HG03025 (cell line): ENCODE measurements at regions not wholly inside any gene's neighbourhood (a gene's known extent, or its start where the extent isn't known, plus 50 kb on each side); places are given as distances from the start of the nearest gene placed in this dataset.

Experiments
- ATAC-seq: cut with Tn5 transposase; IDR thresholded peaks from one replicate; pipeline ENCODE4 v1.9.1; 2021; ENCODE audit warnings: mild to moderate bottlenecking, moderate library complexity; ENCODE audit not compliant: unreplicated experiment, low FRiP score

DNA sequence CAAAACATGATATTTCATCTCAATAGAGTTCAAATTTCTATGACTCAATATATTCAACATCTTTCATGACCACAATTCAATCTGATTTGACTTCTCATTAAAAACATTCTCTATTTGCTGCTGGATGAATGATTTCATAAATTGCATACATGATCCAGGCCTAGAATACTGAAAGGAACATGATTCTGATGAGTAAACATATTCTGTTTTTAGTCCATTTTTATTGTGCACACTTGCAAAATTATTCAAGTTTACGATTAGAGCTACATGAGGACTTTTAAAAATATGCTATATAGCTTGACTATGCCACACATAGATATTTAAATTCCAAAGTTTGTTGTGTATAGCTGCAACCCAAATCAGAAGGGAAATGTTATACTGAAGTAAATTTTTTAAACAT, 273.8 kb upstream of the GRIP1 start:
- ATAC-seq, result no peak

DNA sequence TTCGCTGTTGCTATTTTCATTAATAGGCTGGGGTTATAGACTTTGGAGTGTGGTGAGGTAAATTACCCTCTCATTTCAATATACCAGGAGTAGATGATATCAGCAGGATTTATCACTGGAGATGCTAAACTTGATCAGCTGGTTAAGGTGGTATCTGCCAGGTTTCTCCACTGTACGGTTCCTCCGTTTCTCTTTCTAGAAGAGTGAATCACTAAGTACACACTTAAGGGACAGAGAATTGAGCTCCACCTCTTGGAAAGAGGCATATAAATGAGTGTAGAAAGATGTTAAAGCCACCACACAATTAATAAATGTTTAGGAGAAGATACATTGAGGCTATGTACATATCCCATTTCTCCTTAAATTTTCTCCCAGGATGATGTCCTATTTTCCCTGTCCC, 277.4 kb upstream of the GRIP1 start:
- no peak for ATAC-seq

DNA sequence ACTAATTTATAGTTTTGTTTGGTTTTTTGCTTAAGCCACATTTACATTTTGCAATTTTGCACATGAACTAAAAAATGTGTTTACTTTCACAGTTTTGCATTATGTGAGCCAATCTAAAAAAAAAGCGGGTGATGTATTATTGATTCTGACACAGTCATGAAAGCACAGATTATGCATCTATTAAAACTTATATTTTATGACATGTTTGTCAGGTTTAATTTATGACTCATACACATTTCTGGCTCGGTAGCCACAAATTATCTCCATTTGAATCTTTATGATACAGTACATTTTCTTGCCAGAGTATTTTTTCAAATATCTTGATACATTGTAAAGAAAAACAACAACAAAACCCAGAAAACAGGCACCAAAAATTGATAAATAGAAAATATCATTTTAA, 280.4 kb upstream of the GRIP1 start:
- ATAC-seq, result no peak

DNA sequence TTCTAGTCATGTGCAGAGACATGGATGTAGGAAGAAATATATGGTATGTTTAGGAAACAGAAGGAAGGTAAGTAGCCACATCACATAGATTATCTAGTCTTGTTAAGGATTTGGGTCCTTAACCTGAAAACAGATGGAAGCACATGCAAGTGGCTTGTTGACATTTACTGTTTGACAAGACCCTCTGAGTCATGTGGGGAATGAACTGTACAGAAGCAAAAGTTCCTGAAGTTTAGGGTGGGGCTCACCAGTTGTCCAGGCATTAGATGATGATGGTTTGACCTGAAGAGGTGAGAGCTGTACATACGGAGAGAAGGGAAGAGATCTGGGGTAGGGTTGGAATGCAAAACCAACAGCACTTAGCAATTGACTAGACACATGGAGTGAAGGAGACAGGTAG, 281.1 kb upstream of the GRIP1 start:
- no peak for ATAC-seq

DNA sequence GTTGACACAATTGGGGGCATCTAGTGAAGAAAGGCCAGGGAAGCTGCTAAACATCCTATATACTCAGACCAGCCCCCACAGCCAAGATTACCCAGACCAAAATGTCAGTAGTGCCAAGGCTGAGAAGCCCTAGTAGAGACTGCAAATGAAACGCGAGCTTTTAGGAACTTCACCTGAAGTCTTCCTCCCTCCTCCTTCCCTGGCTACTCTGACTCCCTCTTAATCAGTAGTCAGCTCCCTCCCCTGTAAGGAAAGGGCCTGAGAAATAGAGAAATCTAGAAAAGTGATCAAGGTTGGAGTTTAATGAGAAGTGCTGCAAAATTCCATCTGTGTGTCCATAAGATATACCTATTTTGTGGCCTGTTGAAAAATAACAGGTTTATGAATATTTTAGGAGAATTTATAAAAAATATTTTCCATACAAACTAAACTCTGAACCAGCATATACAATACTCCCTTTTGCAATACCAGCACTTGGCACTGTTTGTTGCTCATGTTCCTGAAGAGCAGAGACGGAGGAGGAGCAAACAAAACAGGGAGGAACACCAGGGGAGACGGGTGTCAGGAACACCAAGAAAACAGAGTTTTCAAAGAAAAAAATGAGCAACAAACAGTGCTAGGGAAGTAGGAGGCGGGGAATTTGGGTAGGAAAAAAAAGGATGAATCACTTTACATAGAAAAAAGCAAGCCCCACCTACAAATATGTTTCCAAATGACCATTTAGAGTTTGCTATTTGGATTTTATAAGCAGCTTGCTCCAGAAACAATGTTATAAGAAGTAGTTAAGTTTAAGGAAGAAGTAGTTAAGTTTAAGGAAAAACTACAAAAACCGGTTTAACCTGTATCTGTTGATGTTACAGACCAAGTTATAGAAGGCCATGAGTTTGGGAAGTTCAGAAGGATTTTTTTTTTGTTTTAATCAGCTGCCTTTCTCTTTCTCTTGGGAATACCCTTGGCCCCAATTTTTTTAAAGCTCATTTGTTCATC, 282.1 kb upstream of the GRIP1 start:
- no peak for ATAC-seq

DNA sequence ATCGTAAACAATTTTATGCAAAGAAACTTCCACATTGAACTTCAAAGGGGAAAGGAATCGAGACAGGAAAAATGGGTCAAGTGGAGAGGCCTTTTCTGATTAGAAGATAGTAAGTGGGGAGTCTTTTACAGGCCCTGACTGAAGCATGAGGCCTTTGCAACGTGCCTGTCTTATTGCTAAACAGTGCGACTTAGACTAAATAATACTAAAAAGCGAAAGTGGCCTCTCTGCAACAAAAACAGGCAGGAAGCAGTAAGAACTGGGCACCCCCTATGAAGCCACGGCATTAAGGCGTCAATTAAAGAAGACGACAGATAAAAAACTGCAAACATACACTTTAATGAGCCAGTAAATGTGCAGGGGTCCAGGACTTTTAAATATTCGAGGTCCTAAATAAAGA, 283.4 kb upstream of the GRIP1 start:
- ATAC-seq, result no peak

DNA sequence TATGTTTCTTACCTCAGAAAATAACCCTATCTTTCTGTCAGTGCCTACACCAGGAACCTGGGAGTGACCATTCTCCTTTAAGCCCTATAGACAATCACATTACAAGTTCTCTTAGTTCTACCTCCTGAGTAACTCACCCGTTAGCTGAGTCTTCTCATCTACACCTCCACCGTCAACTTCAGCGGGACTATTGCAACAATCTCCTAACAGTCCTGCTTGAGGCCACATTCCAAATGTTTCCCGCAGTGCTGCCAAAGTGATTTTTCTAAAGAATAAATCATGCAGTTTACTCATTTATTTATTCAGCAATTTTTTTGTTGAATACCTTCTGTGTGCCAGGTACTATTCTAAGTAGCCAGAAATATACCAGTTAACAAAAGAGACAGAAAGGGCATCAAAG, 285.0 kb upstream of the GRIP1 start:
- no peak for ATAC-seq

DNA sequence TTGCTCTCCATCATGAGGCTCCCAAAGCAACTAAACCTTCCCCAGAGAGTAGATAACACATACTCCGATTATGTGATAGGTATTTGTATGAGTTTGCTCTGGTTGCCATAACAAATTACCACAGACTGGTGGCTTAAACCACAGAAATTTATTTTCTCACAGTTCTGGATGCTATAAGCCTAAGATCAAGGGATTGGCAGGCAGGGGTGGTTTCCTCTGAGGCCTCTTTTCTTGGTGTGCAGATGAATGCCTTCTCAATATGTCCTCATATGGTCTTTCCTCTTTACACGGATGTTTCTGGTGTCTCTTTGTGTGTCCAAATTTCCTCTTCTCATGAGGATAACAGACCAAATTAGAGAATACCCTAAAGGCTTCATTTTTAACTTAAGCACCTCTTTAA, 285.8 kb upstream of the GRIP1 start:
- no peak for ATAC-seq

DNA sequence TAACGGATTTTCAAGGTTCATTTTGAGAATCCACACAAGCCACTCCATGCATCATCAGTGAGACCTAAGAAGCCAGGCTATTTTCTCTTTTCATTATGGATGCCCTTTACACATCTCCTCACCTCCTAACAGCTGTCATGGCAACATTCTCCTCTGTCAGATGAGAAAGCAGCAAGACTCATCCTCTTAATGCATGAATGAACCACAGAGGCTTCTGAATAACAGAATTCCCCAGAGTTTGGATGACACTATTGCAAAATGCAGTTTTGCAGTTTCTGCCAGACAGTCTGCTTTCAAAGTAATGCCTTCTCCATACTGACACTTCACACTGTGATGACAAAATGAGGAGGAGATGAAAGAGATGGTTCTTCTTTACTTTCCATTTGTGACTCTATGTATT, 286.7 kb upstream of the GRIP1 start:
- no peak for ATAC-seq

DNA sequence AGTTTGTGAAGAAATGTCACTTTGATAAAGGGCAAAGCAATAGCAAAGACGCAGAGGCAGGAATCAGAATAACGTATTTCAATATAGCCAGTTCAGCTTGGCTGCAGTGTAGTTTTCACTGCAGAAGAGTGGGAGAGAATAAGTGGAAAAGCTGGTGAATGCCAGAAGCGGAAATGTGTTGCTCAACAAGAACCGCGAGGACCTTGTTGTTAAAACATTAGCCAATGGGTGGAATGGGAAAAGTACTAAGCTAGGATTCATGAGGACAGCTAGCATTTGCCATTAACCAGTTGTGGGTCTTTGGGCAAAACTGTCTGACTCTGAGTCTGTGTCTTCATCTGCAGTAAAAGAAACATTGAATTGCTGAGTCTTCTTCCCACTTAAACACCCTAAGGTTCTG, 292.9 kb upstream of the GRIP1 start:
- no peak for ATAC-seq

DNA sequence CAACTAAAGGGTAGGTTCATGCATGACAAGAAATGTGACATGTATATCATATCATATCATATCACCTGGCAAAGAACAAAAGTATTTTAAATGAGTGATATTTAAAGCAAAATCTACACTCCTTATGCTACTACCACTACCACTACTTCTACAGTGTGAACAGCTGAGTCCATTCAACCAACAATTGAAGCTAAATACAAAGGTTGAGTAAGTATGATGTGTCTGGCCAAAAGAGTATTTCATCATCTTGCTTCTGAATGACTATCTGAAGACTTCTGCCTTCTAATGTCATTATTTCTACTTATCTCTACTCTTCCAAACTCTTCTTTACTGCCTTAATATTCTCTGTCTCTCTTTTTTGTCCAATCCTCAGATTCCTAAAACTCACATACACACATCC, 292.6 kb upstream of the CAND1 start:
- no peak for ATAC-seq

DNA sequence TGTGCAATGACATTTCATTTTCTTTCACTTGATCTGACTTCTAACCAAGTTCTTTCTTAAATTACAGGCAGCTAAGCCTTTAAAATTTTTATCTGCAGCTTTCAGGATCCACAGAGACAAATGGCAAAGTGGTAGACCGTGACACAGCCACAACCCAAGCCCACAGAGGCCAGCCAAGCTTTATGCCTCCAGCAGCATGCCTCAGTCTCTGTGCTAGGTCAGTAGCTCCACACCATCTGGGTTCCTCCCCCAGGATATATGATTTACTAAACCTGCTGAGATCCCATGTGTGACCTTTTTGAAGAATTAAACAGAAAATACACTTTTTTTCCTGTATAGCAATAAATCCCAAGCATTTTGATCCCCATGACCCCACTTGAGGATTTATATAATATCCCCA, 290.4 kb upstream of the CAND1 start:
- ATAC-seq, result no peak

DNA sequence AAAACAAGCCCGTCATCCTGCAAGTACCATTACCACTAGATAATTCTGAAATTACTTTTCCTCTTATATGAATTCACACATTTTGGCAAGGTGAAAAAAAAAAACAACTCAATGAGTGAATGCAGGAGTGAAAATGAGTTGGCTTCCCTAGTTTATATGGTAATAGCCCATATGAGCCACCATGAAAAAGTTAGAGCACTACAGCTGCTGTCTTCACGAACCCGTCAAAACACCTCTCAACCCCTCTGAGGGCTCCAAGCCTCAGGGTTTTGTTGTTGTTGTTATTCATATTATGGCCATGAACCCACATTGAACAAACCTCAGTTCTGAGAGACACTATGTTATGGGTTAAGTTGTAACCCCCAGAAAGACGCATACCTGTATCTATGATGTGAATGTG, 289.9 kb upstream of the CAND1 start:
- no peak for ATAC-seq

DNA sequence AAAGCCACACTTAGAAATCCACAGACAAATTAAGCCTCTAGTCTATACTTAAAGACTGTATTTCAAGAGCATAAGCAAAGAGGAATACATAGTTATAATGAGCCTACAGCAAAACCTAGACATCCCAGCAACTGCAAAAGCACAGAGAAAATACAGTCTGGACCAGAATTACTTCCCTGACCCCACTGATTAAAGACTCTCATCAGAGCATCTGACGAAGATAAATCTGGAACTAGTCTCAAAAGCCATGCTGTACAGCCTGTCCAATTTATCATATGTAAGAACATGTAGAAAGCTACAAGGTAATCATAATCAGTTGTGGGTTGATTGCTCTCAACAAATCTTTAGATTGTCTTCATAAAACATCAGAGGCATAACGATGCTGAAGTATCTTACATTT, 285.1 kb upstream of the CAND1 start:
- ATAC-seq, result no peak

DNA sequence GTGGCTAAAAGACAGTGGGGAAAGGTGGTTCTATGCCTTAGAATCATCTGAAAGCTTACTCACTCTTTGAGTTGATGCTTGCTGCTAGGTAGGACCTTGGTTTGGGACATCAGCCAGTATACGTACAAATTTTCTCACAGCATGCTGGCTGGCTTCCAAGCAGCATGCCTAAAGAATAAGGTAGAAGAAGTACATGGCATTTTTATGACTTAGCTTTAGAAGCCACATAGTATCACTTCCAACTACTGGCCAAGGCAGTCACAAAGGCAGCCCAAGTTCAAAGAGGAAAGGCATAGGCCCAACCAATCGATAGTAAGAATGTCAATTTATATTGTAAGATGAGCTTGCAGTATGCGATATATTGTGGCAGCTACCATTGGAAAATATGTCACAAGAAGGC, 284.2 kb upstream of the CAND1 start:
- no peak for ATAC-seq

DNA sequence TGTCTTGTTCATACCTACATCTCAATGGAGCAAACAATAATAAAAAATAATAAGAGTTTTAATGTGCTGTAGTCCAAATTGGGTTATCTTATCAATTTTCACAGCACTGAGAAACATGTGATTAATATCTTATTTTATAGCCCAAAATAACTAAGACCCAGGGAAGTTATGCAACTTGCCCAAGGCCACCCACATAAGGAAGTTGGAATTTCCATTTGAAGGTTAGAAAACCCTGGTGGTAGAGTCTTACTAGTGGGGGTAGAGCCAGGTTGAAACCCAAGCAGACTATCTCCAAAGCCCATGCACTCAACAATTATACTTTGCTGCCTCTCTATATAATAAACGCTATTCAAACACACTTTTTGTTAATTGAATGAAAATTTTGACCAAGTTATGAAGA, 270.0 kb upstream of the CAND1 start:
- ATAC-seq, result no peak

DNA sequence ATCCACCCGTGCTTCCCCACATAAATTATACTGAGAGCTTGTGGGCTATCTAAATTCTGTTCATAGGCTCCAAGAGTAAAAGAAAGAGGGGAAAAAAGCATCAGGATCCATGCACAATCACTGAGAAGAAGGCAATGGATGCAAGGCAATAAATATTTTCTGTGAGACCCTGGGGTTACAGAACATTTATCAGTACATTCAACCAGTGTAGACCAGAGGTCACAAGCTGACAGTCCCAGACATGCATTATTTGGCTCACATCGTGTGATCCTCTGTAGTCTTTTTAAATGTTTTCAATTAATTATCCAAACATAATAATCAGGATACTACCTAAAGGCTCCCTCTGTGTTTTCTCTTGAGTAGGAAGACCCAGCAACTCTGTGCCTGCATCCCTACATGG, 267.9 kb upstream of the CAND1 start:
- no peak for ATAC-seq

DNA sequence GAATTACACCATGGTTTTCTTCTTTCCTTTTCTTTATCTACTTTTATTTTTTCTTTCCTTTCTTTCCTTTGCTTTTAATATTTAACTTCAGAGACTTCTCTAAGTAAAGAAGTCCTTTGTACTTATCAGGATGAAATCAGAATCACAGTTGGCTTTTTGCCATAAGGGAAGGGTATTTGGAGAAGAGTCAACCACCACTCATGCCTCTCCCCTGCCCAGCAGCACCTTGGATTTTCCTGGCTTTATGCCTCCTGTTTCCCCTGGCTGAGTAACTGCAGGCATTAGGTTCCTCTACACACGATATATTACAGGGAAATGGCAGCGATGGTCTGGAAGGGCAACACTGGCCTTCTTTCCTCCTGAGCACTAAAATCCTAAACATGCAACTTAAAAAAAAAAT, 266.4 kb upstream of the CAND1 start:
- ATAC-seq, result no peak

DNA sequence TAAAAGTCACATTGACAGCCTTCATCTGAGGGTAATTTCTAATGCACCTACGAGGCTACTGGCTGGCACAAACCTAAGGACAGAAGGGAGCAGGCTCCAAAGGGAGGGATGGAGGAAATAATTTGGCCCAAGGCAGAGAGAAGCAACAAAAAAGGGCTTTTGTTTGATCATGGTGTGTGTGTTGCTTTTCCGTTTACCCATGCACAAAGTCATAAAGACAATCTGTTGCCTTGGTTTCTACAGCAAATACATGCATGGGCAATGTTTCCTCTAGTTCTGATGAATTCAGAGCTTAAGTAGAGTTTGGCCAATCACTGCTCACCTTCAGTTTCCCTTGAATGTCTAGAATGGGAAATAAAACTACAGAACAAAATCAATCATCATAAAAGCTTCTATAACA, 262.5 kb upstream of the CAND1 start:
- no peak for ATAC-seq

DNA sequence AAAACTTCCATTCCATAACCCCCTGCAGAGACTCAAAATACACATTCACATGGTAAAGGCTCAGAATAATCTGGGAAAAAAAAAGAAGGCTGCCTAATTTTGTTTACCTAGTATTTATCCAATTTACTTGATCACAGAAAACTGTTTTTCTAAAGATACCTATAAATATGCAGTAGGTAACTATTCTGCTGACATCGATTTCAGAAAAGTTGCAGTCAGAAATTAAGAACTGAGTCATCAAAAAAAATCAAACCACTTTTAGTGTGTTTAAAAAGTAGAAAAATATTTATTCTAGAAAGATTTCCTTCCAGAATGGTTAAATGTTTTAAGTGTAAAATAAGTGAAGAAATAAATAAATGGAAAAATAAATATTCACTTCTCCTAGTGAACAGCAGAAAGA, 254.5 kb upstream of the CAND1 start:
- no peak for ATAC-seq

DNA sequence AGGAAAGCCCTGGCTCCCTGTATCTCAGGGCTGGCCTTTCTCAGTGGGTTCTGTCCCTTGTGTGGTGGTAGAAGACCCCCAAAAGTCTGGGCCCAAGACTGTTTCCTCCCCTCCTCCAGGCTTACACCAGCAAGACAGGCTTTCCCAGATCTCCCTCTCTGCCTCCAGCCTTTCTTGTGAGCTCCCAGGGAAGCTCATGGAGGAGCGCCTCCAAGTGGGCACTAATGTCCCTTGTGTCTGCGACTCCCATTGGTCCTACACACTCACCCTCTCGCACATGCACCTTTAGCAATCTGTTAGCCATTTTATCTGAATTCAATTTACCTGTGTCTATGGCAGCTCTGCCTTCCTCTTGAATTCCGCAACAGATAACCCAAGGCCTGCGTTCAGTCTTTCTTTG, 251.1 kb upstream of the CAND1 start:
- no peak for ATAC-seq

DNA sequence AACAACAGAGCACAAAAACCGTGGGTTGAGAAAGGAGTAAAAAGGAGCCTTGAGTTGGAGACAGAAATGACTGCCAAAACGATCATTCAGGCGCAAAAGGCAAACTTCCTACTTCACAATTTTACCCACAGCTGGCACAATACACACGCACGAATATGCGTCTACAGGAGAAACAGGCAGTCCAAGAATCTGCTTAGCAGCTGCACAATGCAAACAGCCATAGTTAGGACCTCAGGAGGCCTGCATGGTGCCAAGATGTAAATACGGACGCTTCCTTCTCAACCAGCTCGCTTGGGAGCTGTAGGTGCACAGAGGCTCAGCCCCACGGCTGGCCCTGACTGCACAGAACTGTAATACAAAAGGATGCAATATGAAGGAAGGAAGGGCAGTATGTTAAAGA, 250.1 kb upstream of the CAND1 start:
- ATAC-seq, result no peak
